Endodermal cell (in vitro differentiated cells): ENCODE measurements at regions not wholly inside any gene's neighbourhood (a gene's known extent, or its start where the extent isn't known, plus 50 kb on each side); places are given as distances from the start of the nearest gene placed in this dataset.

ENCODE experiments used
- DNase-seq: peaks from one replicate; pipeline ENCODE4 v3.0.0-alpha.2; 2017
- H3K27ac ChIP-seq: 2 replicates; pipeline ENCODE4 v1.5.1; 2013; ENCODE audit warnings: mild to moderate bottlenecking, low read depth, low read length, moderate library complexity
- H3K27me3 ChIP-seq: 2 replicates; pipeline ENCODE4 v1.6.1; 2013; ENCODE audit warnings: mild to moderate bottlenecking, low read length, moderate library complexity; ENCODE audit not compliant: insufficient read depth, control insufficient read depth, poor library complexity, severe bottlenecking
- H3K36me3 ChIP-seq: 2 replicates; pipeline ENCODE4 v1.7.0; 2013; ENCODE audit warnings: mild to moderate bottlenecking, low read length, moderate library complexity; ENCODE audit not compliant: control insufficient read depth, insufficient read depth
- H3K4me1 ChIP-seq: one replicate; pipeline ENCODE4 v1.7.0; 2013; ENCODE audit warnings: low read length; ENCODE audit not compliant: control insufficient read depth, insufficient read depth
- H3K4me3 ChIP-seq: 2 replicates; pipeline ENCODE4 v1.5.1; 2013; ENCODE audit warnings: mild to moderate bottlenecking, low read length, moderate library complexity
- H3K9ac ChIP-seq: 2 replicates; pipeline ENCODE4 v1.6.1; 2013; ENCODE audit warnings: mild to moderate bottlenecking, low read length, moderate library complexity; ENCODE audit not compliant: poor library complexity, severe bottlenecking; ENCODE audit errors: extremely low read depth
- H3K9me3 ChIP-seq: 2 replicates; pipeline ENCODE4 v1.6.1; 2013; ENCODE audit warnings: mild to moderate bottlenecking, low read length, moderate library complexity; ENCODE audit not compliant: control insufficient read depth
- H3K27ac Mint-ChIP-seq: 2 replicates; pipeline ENCODE4 v1.8.0; 2020; ENCODE audit warnings: mixed read lengths
- H3K27me3 Mint-ChIP-seq: 2 replicates; pipeline ENCODE4 v1.8.0; 2021; ENCODE audit warnings: mild to moderate bottlenecking, mixed read lengths; ENCODE audit not compliant: insufficient read depth
- H3K36me3 Mint-ChIP-seq: 2 replicates; pipeline ENCODE4 v1.8.0; 2020; ENCODE audit warnings: low read depth, mixed read lengths
- H3K4me1 Mint-ChIP-seq: 2 replicates; pipeline ENCODE4 v1.8.0; 2020; ENCODE audit warnings: mixed read lengths
- H3K4me3 Mint-ChIP-seq: 2 replicates; pipeline ENCODE4 v1.8.0; 2020; ENCODE audit warnings: mild to moderate bottlenecking, moderate library complexity, mixed read lengths
- H3K9me3 Mint-ChIP-seq: 2 replicates; pipeline ENCODE4 v1.8.0; 2020; ENCODE audit warnings: mild to moderate bottlenecking, mixed read lengths
- WGBS, 2 experiments: methylation state at CpG; one replicate each; pipeline versions ENCODE4 v1.1.5 to v1.1.7; 2013; ENCODE audit warnings: missing lambda C conversion rate in 2 of 2, mixed read lengths in 1 of 2; ENCODE audit not compliant: insufficient coverage in 1 of 2, insufficient read length in 1 of 2; 5-methylcytosine and 5-hydroxymethylcytosine counted together
- TF ChIP-seq, protein P1 (sequence below): fragments of 200-600 bp; sonication (generic); conservative IDR thresholded peaks from 2 replicates; pipeline ENCODE4 v1.5.0; 2021; ENCODE audit warnings: antibody characterized with exemption, mild to moderate bottlenecking

DNA sequence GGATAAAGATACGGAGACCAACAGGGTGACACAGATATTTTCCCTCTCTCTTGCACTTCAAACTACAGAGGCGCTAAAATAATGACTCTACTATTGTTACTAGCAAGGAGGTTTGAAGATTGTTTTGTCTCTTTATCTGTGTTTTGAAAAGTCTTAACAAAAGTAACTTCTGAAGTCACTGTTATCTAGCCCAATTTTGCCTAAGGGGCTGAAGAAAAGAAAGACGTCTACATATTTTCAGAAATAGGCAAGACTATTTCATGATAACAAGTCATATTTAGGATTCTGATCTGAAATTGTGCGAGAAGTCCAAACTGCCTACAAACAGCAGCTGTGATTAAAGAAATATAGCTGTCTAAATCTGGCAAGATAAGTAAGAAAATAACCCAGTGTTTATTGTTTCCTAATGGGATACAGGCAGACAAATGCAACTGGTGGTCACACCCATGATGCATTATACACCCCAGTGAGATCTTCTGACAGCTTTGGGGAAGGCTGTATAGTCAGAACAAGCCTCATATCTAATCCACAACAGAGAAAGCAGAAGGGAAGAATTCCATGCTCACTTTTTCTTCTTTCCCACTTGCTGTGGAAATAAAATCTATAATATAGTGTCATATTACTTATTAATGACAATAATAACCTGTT, 226.9 kb upstream of the ARID2 start:
- TF ChIP-seq, protein P1, sequence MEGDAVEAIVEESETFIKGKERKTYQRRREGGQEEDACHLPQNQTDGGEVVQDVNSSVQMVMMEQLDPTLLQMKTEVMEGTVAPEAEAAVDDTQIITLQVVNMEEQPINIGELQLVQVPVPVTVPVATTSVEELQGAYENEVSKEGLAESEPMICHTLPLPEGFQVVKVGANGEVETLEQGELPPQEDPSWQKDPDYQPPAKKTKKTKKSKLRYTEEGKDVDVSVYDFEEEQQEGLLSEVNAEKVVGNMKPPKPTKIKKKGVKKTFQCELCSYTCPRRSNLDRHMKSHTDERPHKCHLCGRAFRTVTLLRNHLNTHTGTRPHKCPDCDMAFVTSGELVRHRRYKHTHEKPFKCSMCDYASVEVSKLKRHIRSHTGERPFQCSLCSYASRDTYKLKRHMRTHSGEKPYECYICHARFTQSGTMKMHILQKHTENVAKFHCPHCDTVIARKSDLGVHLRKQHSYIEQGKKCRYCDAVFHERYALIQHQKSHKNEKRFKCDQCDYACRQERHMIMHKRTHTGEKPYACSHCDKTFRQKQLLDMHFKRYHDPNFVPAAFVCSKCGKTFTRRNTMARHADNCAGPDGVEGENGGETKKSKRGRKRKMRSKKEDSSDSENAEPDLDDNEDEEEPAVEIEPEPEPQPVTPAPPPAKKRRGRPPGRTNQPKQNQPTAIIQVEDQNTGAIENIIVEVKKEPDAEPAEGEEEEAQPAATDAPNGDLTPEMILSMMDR, result no peak
- Histone ChIP-seq H3K27me3 (no peaks in the 10 kb centered on the region), H3K27ac (no peak overlapping the region), H3K9me3 (no peaks in the 10 kb centered on the region), H3K36me3 (no peaks in the 10 kb centered on the region), H3K4me1 (peaks cover 7% of the 10 kb centered on the region), H3K9ac (no peak overlapping the region), H3K4me3 (no peak overlapping the region)
- Mint-ChIP-seq H3K9me3 (no peaks in the 10 kb centered on the region), H3K4me3 (no peak overlapping the region), H3K27ac (no peak overlapping the region), H3K4me1 (no peaks in the 10 kb centered on the region), H3K36me3 (no peaks in the 10 kb centered on the region), H3K27me3 (no peaks in the 10 kb centered on the region)
- DNase-seq, result no peak
- 85 to 91% methylated on average over 2 to 4 of the region's 4 CpGs for WGBS, 2 experiments

DNA sequence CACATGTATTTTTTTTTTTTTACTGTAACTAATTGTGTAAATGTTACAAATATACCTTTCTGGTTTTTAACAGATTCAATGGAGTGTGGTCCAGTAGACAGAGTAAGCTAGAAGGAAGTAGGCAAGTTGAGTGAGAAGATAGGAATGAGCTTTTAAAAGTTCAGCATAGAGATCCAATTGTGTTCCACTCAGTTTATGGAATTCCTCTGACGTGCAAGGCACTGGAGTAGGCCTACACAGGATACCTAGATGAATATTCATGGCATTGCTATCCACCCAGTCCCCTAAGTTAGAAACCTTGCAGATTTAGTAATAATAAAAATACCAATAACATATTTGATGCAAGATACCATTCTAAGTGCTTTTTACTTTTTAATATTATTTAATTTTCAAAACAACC, 225.6 kb upstream of the ARID2 start:
- no peaks in the 10 kb centered on the region for H3K4me1 Mint-ChIP-seq
- no peak overlapping the region for H3K27ac Mint-ChIP-seq
- Histone ChIP-seq H3K36me3 (no peaks in the 10 kb centered on the region), H3K4me1 (peaks cover 7% of the 10 kb centered on the region), H3K27ac (no peak overlapping the region), H3K9ac (no peak overlapping the region), H3K27me3 (no peaks in the 10 kb centered on the region), H3K4me3 (no peak overlapping the region), H3K9me3 (no peaks in the 10 kb centered on the region)
- no peak for DNase-seq
- H3K36me3 Mint-ChIP-seq, result no peaks in the 10 kb centered on the region
- TF ChIP-seq, protein P1, result no peak
- H3K9me3 Mint-ChIP-seq, result peaks cover 6% of the 10 kb centered on the region
- WGBS, 2 experiments, result 85% methylated on average over 1 of the region's 1 CpG; no CpG with 5 or more reads in 1 of the 2 experiments
- no peaks in the 10 kb centered on the region for H3K27me3 Mint-ChIP-seq
- H3K4me3 Mint-ChIP-seq, result no peak overlapping the region

DNA sequence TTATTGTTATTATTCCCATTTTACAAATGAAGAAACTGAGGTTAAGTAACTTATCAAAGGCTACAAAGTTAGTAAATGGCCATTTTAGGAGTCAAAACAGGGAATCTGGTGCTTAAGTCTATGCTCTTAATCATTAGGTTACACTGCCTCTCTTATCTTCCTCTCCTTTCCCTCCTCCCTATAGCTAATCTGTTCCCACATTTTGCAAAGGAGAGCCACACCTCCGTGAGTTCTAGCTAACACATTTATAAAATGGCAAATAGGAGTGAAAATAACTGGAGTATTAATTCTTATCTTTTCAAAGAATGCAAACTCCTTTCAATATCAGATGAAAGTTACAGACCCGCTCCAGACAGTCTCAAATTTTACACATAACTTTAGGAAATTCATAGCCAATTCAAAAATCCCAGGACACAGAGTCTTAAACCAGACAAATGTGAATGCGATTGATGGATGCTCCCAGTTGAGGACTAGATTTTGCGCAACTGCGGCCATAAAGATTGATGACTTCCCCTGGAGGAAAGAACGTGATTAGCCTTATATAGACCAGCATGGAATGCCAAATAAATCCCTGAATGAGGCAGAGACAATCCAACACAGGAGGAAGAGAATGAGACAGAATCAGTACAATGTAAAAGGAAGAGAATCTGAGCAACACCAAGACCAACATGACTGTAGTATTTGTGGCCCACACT, 225.0 kb upstream of the ARID2 start:
- Mint-ChIP-seq H3K4me3 (no peak overlapping the region), H3K9me3 (peaks cover 6% of the 10 kb centered on the region), H3K4me1 (no peaks in the 10 kb centered on the region), H3K36me3 (no peaks in the 10 kb centered on the region), H3K27me3 (no peaks in the 10 kb centered on the region), H3K27ac (no peak overlapping the region)
- Histone ChIP-seq H3K27ac (no peak overlapping the region), H3K9ac (no peak overlapping the region), H3K27me3 (no peaks in the 10 kb centered on the region), H3K4me3 (no peak overlapping the region), H3K36me3 (no peaks in the 10 kb centered on the region), H3K4me1 (peaks cover 7% of the 10 kb centered on the region), H3K9me3 (no peaks in the 10 kb centered on the region)
- DNase-seq, result no peak
- TF ChIP-seq, protein P1, result no peak
- WGBS, 2 experiments, result 87 to 92% methylated on average over 5 of the region's 6 CpGs
